Right kidney (tissue), 1 donor: ENCODE measurements at regions not wholly inside any gene's neighbourhood (a gene's known extent, or its start where the extent isn't known, plus 50 kb on each side); places are given as distances from the start of the nearest gene placed in this dataset.
A peak's percentile ranks its signal among the peaks of the same experiment; 100 is the strongest.

Experiments
- DNase-seq: peaks from one replicate; pipeline ENCODE4 v3.0.0-alpha.2; 2016

- no peak for DNase-seq
Measured at GRCh38 chr3:102114264-102114979, 265.1 kb downstream of the NFKBIZ start.

- no peak for DNase-seq
Measured at GRCh38 chr3:102122527-102122926, 273.2 kb downstream of the NFKBIZ start.

GRCh38 chr3:102123590-102124190 lies 274.4 kb downstream of the NFKBIZ start:
- DNase-seq: no peak

- no peak for DNase-seq
Measured at GRCh38 chr3:102124282-102124681, 275.0 kb downstream of the NFKBIZ start.

- no peak for DNase-seq
Measured at GRCh38 chr3:102124704-102125103, 275.4 kb downstream of the NFKBIZ start.

GRCh38 chr3:102125197-102125993 lies 276.1 kb downstream of the NFKBIZ start:
- no peak for DNase-seq

- DNase-seq: no peak
Measured at GRCh38 chr3:102125994-102126368, 276.7 kb downstream of the NFKBIZ start.

- DNase-seq: no peak
Measured at GRCh38 chr3:102129760-102130608, 280.7 kb downstream of the NFKBIZ start.

- DNase-seq: no peak
Measured at GRCh38 chr3:102132370-102132769, 283.1 kb downstream of the NFKBIZ start.

GRCh38 chr3:102133376-102133775 lies 284.1 kb downstream of the NFKBIZ start:
- DNase-seq: no peak

- DNase-seq: no peak
Measured at GRCh38 chr3:102135316-102135715, 286.0 kb downstream of the NFKBIZ start.

GRCh38 chr3:102136183-102136582 lies 286.9 kb downstream of the NFKBIZ start:
- no peak for DNase-seq

GRCh38 chr3:102140116-102140515 lies 290.8 kb downstream of the NFKBIZ start:
- no peak for DNase-seq

GRCh38 chr3:102141096-102141927 lies 292.0 kb downstream of the NFKBIZ start:
- no peak for DNase-seq

- DNase-seq: no peak
Measured at GRCh38 chr3:102141928-102142239, 292.6 kb downstream of the NFKBIZ start.

- DNase-seq: peak; percentile 8
Measured at GRCh38 chr3:102142379-102143060, 292.3 kb upstream of the ZPLD1 start.

- DNase-seq: no peak
Measured at GRCh38 chr3:102143536-102143935, 291.3 kb upstream of the ZPLD1 start.

- no peak for DNase-seq
Measured at GRCh38 chr3:102144063-102144462, 290.8 kb upstream of the ZPLD1 start.

GRCh38 chr3:102148598-102149337 lies 286.0 kb upstream of the ZPLD1 start:
- DNase-seq: no peak

- no peak for DNase-seq
Measured at GRCh38 chr3:102151935-102152334, 282.9 kb upstream of the ZPLD1 start.
